ENCODE measurements at regions not wholly inside any gene's neighbourhood (a gene's known extent, or its start where the extent isn't known, plus 50 kb on each side); places are given as distances from the start of the nearest gene placed in this dataset.
A peak's percentile ranks its signal among the peaks of the same experiment; 100 is the strongest.

GRCh38 chr3:83048556-83048955, 1287.1 kb upstream of the GBE1 start:
- DNase-seq (ENCODE audit: low read depth, low spot score) = no peak
- no peak for TF ChIP-seq CTCF (IDR thresholded peaks at IDR 0.05; ENCODE audit: low read depth, low read length)
- no peak overlapping the region for H3K4me3 ChIP-seq (ENCODE audit: low read depth, low read length)
- in situ Hi-C loops (cut with HindIII; ENCODE audit: low sequenced_read_pairs) = no loop called here

GRCh38 chr3:83039422-83039821, 1278.0 kb upstream of the GBE1 start:
- H3K4me3 ChIP-seq (ENCODE audit: low read depth, low read length) = no peak overlapping the region
- DNase-seq (ENCODE audit: low read depth, low spot score) = peak; percentile 55
- in situ Hi-C loops (cut with HindIII; ENCODE audit: low sequenced_read_pairs) = no loop called here
- TF ChIP-seq CTCF (IDR thresholded peaks at IDR 0.05; ENCODE audit: low read depth, low read length) = no peak

GRCh38 chr3:83035704-83036010, 1274.2 kb upstream of the GBE1 start:
- in situ Hi-C loops (cut with HindIII; ENCODE audit: low sequenced_read_pairs) = no loop called here
- H3K4me3 ChIP-seq (ENCODE audit: low read depth, low read length) = no peak overlapping the region
- TF ChIP-seq CTCF (IDR thresholded peaks at IDR 0.05; ENCODE audit: low read depth, low read length) = no peak

GRCh38 chr3:83034806-83035703, 1273.6 kb upstream of the GBE1 start:
- no peak for DNase-seq (ENCODE audit: low read depth, low spot score)
- TF ChIP-seq CTCF (IDR thresholded peaks at IDR 0.05; ENCODE audit: low read depth, low read length) = no peak
- no peak overlapping the region for H3K4me3 ChIP-seq (ENCODE audit: low read depth, low read length)
- in situ Hi-C loops (cut with HindIII; ENCODE audit: low sequenced_read_pairs) = no loop called here

More at GRCh38 chr3:83035704-83036010, 1274.2 kb upstream of the GBE1 start:
- DNase-seq (ENCODE audit: low read depth, low spot score) = no peak

- DNase-seq (ENCODE audit: low read depth, low spot score) = peak; percentile 37
- in situ Hi-C loops (cut with HindIII; ENCODE audit: low sequenced_read_pairs) = no loop called here
- TF ChIP-seq CTCF (IDR thresholded peaks at IDR 0.05; ENCODE audit: low read depth, low read length) = no peak
- no peak overlapping the region for H3K4me3 ChIP-seq (ENCODE audit: low read depth, low read length)
Observed at GRCh38 chr3:83033133-83033532, 1271.7 kb upstream of the GBE1 start.

GRCh38 chr3:83023086-83023485, 1261.6 kb upstream of the GBE1 start:
- no peak for DNase-seq (ENCODE audit: low read depth, low spot score)
- H3K4me3 ChIP-seq (ENCODE audit: low read depth, low read length) = no peak overlapping the region
- in situ Hi-C loops (cut with HindIII; ENCODE audit: low sequenced_read_pairs) = no loop called here
- no peak for TF ChIP-seq CTCF (IDR thresholded peaks at IDR 0.05; ENCODE audit: low read depth, low read length)

Measured in astrocyte of the spinal cord (primary cell).